GM06990 (cell line): ENCODE measurements at regions not wholly inside any gene's neighbourhood (a gene's known extent, or its start where the extent isn't known, plus 50 kb on each side); places are given as distances from the start of the nearest gene placed in this dataset.
A peak's percentile ranks its signal among the peaks of the same experiment; 100 is the strongest.

Experiments
- DNase-seq: peaks from one replicate; pipeline ENCODE4 v3.0.0-alpha.2; 2011; ENCODE audit not compliant: insufficient read length; ENCODE audit errors: extremely low read depth
- H3K27me3 ChIP-seq: replicated peaks from 2 replicates; pipeline ENCODE4 v1.6.0; 2011; ENCODE audit warnings: low read length; ENCODE audit not compliant: control insufficient read depth, insufficient read depth
- H3K36me3 ChIP-seq: 2 replicates; pipeline ENCODE4 v1.5.1; 2011; ENCODE audit warnings: low read length; ENCODE audit not compliant: control insufficient read depth, insufficient read depth
- H3K4me3 ChIP-seq: replicated peaks from 2 replicates; pipeline ENCODE4 v1.5.1; 2011; ENCODE audit warnings: low read depth, mild to moderate bottlenecking, control low read depth, low read length
- TF ChIP-seq, protein P1 (sequence below): IDR thresholded peaks from 2 replicates; pipeline ENCODE4 v1.5.1; 2011; ENCODE audit warnings: low read length, control low read depth, mild to moderate bottlenecking, inconsistent platforms; ENCODE audit not compliant: insufficient read depth, poor library complexity, severe bottlenecking

GRCh38 chr10:1841759-1842158, 104.4 kb upstream of the ADARB2 start:
- TF ChIP-seq, protein P1, sequence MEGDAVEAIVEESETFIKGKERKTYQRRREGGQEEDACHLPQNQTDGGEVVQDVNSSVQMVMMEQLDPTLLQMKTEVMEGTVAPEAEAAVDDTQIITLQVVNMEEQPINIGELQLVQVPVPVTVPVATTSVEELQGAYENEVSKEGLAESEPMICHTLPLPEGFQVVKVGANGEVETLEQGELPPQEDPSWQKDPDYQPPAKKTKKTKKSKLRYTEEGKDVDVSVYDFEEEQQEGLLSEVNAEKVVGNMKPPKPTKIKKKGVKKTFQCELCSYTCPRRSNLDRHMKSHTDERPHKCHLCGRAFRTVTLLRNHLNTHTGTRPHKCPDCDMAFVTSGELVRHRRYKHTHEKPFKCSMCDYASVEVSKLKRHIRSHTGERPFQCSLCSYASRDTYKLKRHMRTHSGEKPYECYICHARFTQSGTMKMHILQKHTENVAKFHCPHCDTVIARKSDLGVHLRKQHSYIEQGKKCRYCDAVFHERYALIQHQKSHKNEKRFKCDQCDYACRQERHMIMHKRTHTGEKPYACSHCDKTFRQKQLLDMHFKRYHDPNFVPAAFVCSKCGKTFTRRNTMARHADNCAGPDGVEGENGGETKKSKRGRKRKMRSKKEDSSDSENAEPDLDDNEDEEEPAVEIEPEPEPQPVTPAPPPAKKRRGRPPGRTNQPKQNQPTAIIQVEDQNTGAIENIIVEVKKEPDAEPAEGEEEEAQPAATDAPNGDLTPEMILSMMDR, result no peak
- Histone ChIP-seq H3K27me3 (no peaks in the 10 kb centered on the region; the same call in 1 of the 2 replicates), H3K36me3 (no peaks in the 10 kb centered on the region), H3K4me3 (no peak overlapping the region)
- DNase-seq, result no peak

DNA sequence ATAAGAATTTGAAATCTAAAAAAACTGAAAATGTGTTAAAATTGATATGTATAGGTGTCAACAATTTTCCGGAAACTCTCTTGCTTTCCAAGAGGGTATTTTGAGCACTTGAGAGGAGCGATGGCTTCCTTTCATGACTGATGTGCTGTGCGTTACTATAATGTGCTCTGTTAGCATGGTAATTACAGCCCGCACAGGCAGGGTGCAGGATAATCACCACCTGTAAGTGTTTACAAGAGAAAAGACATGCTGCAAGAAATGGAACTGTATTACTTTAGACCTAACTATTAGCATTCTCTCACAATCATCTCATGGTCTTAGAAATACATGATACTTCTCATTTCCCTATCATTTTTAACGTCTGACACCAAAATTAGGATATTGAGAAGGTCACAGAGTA, 92.4 kb upstream of the ADARB2 start:
- Histone ChIP-seq H3K36me3 (no peaks in the 10 kb centered on the region), H3K4me3 (no peak overlapping the region), H3K27me3 (no peaks in the 10 kb centered on the region; the same call in 1 of the 2 replicates)
- DNase-seq, result no peak
- TF ChIP-seq, protein P1, result no peak

GRCh38 chr10:1824928-1825327, 87.6 kb upstream of the ADARB2 start:
- no peak overlapping the region for H3K4me3 ChIP-seq
- DNase-seq, result peak; percentile 25
- TF ChIP-seq, protein P1, result no peak

GRCh38 chr10:1814556-1814955, 77.2 kb upstream of the ADARB2 start:
- Histone ChIP-seq H3K4me3 (no peak overlapping the region), H3K36me3 (no peaks in the 10 kb centered on the region), H3K27me3 (0 out of 2 replicates have a peak, but pooled peaks cover 1% of the 10 kb centered on the region)
- TF ChIP-seq, protein P1, result no peak
- no peak for DNase-seq

More at GRCh38 chr10:1824928-1825327, 87.6 kb upstream of the ADARB2 start:
- H3K36me3 ChIP-seq, result no peaks in the 10 kb centered on the region
- H3K27me3 ChIP-seq, result no peaks in the 10 kb centered on the region; the same call in none of the 2 replicates

DNA sequence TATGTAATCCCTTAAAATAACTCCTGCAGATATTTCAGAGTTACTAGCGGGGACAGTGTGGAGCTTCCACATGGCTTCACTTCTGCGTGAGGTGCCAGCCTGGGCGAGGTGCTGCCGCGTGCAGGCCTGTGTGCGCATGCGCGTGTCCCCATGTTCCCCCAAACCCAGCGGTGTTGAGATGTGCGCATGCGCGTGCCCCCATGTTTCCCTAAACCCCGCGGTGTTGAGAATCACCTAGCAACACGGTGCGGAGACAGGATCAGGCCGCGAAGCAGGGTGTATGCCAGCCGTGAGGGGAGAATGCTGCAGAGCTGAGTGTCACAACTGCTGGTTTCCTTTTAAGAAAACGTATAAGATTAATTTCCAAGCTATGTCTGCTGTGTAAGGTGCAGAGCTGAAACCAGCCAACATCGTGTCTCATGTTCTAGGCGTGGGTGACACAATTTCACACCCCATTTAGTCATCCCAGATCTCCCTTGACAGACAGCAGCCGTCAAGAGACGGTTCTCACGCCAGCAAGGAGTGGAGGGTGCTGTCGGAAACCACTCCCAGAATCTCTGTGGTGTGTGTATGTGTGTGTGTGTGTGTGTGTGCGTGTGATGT, 71.9 kb upstream of the ADARB2 start:
- Histone ChIP-seq H3K4me3 (no peak overlapping the region), H3K27me3 (no peaks in the 10 kb centered on the region), H3K36me3 (no peaks in the 10 kb centered on the region)
- TF ChIP-seq, protein P1, result no peak
- DNase-seq, result no peak

GRCh38 chr10:1807924-1808323, 70.6 kb upstream of the ADARB2 start:
- Histone ChIP-seq H3K4me3 (no peak overlapping the region), H3K27me3 (no peaks in the 10 kb centered on the region), H3K36me3 (no peaks in the 10 kb centered on the region)
- DNase-seq, result no peak
- TF ChIP-seq, protein P1, result no peak
